22Rv1 (cell line): ENCODE measurements at regions not wholly inside any gene's neighbourhood (a gene's known extent, or its start where the extent isn't known, plus 50 kb on each side); places are given as distances from the start of the nearest gene placed in this dataset.

ENCODE experiments used
- H3K27ac ChIP-seq: fragments of 450-650 bp; 2 replicates; pipeline ENCODE4 v1.5.1; 2017
- ZFX ChIP-seq: fragments of 450-650 bp; IDR thresholded peaks from 2 replicates; pipeline ENCODE4 v1.6.1; 2017; ENCODE audit warnings: antibody characterized with exemption, borderline replicate concordance
- TF ChIP-seq, protein P1 (sequence below): fragments of 450-650 bp; IDR thresholded peaks from 2 replicates; pipeline ENCODE4 v1.5.1; 2017; ENCODE audit warnings: mild to moderate bottlenecking

- TF ChIP-seq, protein P1, sequence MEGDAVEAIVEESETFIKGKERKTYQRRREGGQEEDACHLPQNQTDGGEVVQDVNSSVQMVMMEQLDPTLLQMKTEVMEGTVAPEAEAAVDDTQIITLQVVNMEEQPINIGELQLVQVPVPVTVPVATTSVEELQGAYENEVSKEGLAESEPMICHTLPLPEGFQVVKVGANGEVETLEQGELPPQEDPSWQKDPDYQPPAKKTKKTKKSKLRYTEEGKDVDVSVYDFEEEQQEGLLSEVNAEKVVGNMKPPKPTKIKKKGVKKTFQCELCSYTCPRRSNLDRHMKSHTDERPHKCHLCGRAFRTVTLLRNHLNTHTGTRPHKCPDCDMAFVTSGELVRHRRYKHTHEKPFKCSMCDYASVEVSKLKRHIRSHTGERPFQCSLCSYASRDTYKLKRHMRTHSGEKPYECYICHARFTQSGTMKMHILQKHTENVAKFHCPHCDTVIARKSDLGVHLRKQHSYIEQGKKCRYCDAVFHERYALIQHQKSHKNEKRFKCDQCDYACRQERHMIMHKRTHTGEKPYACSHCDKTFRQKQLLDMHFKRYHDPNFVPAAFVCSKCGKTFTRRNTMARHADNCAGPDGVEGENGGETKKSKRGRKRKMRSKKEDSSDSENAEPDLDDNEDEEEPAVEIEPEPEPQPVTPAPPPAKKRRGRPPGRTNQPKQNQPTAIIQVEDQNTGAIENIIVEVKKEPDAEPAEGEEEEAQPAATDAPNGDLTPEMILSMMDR, result no peak
- TF ChIP-seq ZFX, result no peak
- no peak overlapping the region for H3K27ac ChIP-seq
Observed at GRCh38 chr4:25551605-25552004, 104.0 kb upstream of the SLC34A2 start.

- no peak for TF ChIP-seq ZFX
- TF ChIP-seq, protein P1, result no peak
- no peak overlapping the region for H3K27ac ChIP-seq
Observed at GRCh38 chr4:25552580-25553271, 102.9 kb upstream of the SLC34A2 start.

DNA sequence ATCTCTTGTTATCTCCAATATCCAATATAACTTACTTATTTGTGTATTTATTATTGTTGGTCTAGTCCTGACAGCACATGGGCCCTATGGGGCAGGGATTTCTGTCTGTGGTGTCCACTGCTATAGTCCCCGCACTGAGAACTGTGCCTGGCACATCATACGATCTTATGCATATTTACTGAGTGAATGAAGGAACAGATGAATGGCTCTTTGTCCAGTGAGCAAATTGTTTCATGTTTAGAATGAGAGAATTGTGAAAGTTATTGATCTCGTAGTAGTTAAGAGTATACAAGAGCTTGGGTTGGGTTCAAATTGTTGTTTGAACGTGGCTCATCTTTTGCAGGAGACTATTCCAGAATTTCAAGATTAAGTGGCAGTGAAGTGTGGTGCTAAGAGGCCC is 96.1 kb upstream of the SLC34A2 start:
- no peak overlapping the region for H3K27ac ChIP-seq
- TF ChIP-seq, protein P1, result no peak
- no peak for TF ChIP-seq ZFX

DNA sequence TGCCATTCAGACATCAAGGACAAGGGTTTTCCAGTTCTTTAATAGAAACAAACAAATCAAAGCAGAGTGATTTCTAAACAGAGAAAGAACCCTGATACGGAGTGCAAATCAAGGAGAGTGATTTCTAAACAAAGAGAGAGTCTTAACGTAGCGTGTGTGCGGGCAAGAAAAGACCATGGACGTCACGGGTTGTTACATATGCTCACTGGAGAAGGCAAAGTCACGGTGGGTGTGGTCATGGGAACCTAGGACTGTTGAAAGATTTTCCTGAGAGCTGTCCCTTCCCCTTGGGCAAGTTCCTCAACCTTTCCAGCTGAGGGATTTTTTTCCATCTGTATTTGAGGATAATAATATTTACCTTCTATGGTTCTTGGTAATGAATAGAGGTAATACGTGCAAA is 95.0 kb upstream of the SLC34A2 start:
- H3K27ac ChIP-seq, result no peak overlapping the region
- TF ChIP-seq, protein P1, result no peak
- TF ChIP-seq ZFX, result no peak

- TF ChIP-seq, protein P1, result no peak
- H3K27ac ChIP-seq, result no peak overlapping the region
Observed at GRCh38 chr4:25563071-25563564, 92.5 kb upstream of the SLC34A2 start.

- H3K27ac ChIP-seq, result no peak overlapping the region
- TF ChIP-seq, protein P1, result no peak
- no peak for TF ChIP-seq ZFX
Observed at GRCh38 chr4:25564836-25565235, 90.8 kb upstream of the SLC34A2 start.

GRCh38 chr4:25567253-25567652 is 88.4 kb upstream of the SLC34A2 start:
- H3K27ac ChIP-seq, result no peak overlapping the region
- TF ChIP-seq, protein P1, result no peak
- no peak for TF ChIP-seq ZFX
